ENCODE measurements at regions not wholly inside any gene's neighbourhood (a gene's known extent, or its start where the extent isn't known, plus 50 kb on each side); places are given as distances from the start of the nearest gene placed in this dataset.
"Not testable (repeated sequence)": the region's sequence is repeated elsewhere in the genome, so short reads cannot be mapped to it uniquely, and the experiment has no call there.

DNA sequence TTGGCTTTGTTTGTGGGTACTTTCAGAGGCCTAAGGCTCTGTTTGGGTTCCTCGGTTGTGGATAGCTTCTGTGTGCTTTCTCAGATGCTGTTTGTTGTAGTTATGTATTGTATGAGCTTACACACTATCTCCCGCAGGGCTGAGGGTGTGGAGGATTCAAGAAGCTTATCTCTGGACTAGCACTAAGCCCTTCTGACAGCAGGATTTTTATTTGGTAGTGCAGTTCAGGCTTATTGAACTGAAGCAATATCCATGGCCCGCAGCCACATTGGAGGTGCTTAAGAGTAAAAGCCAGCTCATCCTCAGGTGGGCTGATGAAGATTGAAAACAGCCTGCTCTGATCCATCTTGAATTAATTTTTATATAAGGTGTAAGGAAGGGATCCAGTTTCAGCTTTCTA, 128.2 kb downstream of the RASGEF1B start:
- no peak for DNase-seq (ENCODE audit: low read depth, low spot score)
- Histone ChIP-seq H3K4me3 (ENCODE audit: insufficient read length, low read depth) (no peak overlapping the region), H3K27me3 (ENCODE audit: insufficient read depth, insufficient read length) (no peaks in the 10 kb centered on the region), H3K9me3 (ENCODE audit: insufficient read depth, low read length) (no peaks in the 10 kb centered on the region), H3K9ac (ENCODE audit: insufficient read length, low read depth) (no peak overlapping the region), H3K36me3 (ENCODE audit: insufficient read depth, insufficient read length, low read length) (no peaks in the 10 kb centered on the region), H3K4me1 (ENCODE audit: insufficient read depth, insufficient read length) (no peaks in the 10 kb centered on the region)
- TF ChIP-seq SUZ12 (IDR thresholded peaks at IDR 0.05; ENCODE audit: extremely low read depth, insufficient read depth, insufficient read length) (no peak), YY1 (IDR thresholded peaks at IDR 0.05; ENCODE audit: insufficient read depth, insufficient read length) (no peak)

DNA sequence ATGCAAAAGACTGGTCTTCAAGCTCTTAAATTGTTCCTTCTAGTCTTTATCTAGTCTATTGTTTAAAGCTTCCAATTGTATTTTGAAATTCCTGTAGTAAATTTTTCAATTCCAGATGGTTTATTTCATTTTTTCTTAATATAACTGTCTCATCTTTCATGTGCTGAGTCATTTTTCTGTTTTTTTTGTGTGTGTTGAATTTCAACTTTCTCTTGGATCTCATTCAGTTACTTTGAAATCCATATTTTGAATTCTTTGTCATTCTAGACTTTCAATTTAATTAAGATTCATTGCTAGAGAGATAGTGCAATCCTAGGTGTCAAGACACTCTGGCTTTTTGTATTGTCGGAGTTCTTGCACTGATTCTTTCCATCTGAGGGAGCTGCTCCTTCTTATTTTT, 128.0 kb upstream of the PRKG2 start:
- H3K4me3 ChIP-seq (ENCODE audit: insufficient read length, low read depth): no peak overlapping the region
- no peak for DNase-seq (ENCODE audit: low read depth, low spot score)
- H3K4me1 ChIP-seq (ENCODE audit: insufficient read depth, insufficient read length): no peaks in the 10 kb centered on the region
- no peaks in the 10 kb centered on the region for H3K36me3 ChIP-seq (ENCODE audit: insufficient read depth, insufficient read length, low read length)
- TF ChIP-seq SUZ12 (IDR thresholded peaks at IDR 0.05; ENCODE audit: extremely low read depth, insufficient read depth, insufficient read length) (no peak), YY1 (IDR thresholded peaks at IDR 0.05; ENCODE audit: insufficient read depth, insufficient read length) (no peak), ZNF274 (IDR thresholded peaks at IDR 0.05; ENCODE audit: low read depth, low read length) (no peak)
- H3K27me3 ChIP-seq (ENCODE audit: insufficient read depth, insufficient read length): no peaks in the 10 kb centered on the region
- no peaks in the 10 kb centered on the region for H3K9me3 ChIP-seq (ENCODE audit: insufficient read depth, low read length)
- H3K9ac ChIP-seq (ENCODE audit: insufficient read length, low read depth): no peak overlapping the region

DNA sequence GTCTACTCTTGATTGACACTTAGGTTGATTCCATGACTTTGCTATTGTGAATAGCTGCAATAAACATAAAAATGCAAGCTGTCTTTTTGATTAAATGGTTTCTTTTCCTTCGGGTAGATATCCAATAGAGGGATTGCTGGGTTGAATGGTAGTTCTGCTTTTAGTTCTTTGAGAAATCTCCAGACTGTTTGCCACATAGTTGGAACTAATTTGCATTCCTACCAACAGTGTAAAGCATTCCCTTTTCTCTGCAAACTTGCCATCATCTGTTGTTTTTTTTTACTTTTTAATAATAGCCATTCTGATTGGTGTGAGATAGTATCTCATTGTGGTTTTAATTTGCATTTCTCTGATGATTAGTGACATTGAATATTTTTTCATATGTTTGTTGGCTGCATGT, 122.2 kb upstream of the PRKG2 start:
- Histone ChIP-seq H3K4me3 (ENCODE audit: insufficient read length, low read depth) (no peak overlapping the region), H3K27me3 (ENCODE audit: insufficient read depth, insufficient read length) (no peaks in the 10 kb centered on the region), H3K4me1 (ENCODE audit: insufficient read depth, insufficient read length) (no peaks in the 10 kb centered on the region), H3K36me3 (ENCODE audit: insufficient read depth, insufficient read length, low read length) (no peaks in the 10 kb centered on the region), H3K9ac (ENCODE audit: insufficient read length, low read depth) (no peak overlapping the region), H3K9me3 (ENCODE audit: insufficient read depth, low read length) (no peaks in the 10 kb centered on the region)
- no peak for DNase-seq (ENCODE audit: low read depth, low spot score)
- no peak for TF ChIP-seq YY1 (IDR thresholded peaks at IDR 0.05; ENCODE audit: insufficient read depth, insufficient read length)
- TF ChIP-seq ZNF274 (IDR thresholded peaks at IDR 0.05; ENCODE audit: low read depth, low read length): no peak
- no peak for TF ChIP-seq SUZ12 (IDR thresholded peaks at IDR 0.05; ENCODE audit: extremely low read depth, insufficient read depth, insufficient read length)

DNA sequence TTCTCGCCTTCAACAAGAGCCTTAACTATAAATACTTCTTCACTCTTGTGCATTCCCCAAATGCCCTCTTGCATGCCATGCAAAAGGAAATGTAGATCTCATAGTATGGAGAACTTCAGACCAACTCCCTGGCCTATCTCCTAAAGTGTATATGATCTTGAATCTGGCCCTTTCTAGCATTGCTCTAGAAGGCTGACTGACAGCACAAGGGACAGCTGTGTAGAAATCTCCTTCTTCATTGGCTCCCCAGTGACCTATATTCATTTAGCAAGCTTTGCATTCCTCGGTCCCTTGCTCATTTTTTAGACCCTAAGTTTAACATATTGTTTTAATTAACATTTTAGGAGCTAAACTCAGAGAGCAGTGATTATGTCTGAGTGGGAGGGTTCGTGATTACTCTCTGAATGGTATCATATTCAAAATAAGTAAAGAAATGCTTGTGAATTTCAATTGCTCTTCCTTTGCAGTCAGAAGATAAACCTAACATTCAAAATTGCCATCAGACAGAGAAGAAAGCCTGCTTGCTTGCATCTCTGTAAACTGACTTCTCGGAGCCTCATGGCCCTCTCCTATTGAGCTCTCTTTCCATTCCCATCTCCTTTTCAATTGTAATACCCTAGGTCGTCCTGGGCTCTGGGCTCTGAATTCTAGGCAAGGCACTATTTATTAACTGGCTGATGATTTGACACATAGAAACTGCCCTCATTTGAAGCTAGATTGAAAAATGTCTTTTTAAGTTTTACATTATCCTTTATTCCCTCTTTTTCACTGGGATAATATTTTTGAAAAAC, 120.3 kb upstream of the PRKG2 start:
- Histone ChIP-seq H3K36me3 (ENCODE audit: insufficient read depth, insufficient read length, low read length) (no peaks in the 10 kb centered on the region), H3K9me3 (ENCODE audit: insufficient read depth, low read length) (no peaks in the 10 kb centered on the region), H3K4me3 (ENCODE audit: insufficient read length, low read depth) (no peak overlapping the region), H3K4me1 (ENCODE audit: insufficient read depth, insufficient read length) (no peaks in the 10 kb centered on the region), H3K9ac (ENCODE audit: insufficient read length, low read depth) (no peak overlapping the region), H3K27me3 (ENCODE audit: insufficient read depth, insufficient read length) (no peaks in the 10 kb centered on the region)
- TF ChIP-seq ZNF274 (IDR thresholded peaks at IDR 0.05; ENCODE audit: low read depth, low read length) (no peak), SUZ12 (IDR thresholded peaks at IDR 0.05; ENCODE audit: extremely low read depth, insufficient read depth, insufficient read length) (no peak), YY1 (IDR thresholded peaks at IDR 0.05; ENCODE audit: insufficient read depth, insufficient read length) (no peak)
- no peak for DNase-seq (ENCODE audit: low read depth, low spot score)

DNA sequence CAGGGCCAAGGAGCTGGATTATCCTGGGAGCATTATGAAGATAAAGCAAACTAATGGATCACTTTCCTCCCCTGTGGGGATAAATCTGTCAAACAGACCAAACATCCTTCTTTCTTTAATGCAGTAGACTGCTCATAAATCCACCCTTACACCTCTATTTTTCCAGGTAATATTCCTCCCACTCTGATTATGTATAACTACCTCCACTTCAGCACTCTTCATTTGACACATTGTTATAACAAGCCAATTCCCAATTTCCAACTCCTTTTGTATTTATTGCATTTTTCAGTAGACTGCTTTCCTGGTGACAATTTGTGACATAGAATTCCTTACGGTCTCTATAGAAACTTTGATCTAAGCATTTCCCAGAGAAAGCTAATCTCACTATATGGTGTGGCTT, 115.0 kb upstream of the PRKG2 start:
- Histone ChIP-seq H3K27me3 (ENCODE audit: insufficient read depth, insufficient read length) (no peaks in the 10 kb centered on the region), H3K36me3 (ENCODE audit: insufficient read depth, insufficient read length, low read length) (no peaks in the 10 kb centered on the region), H3K9ac (ENCODE audit: insufficient read length, low read depth) (no peak overlapping the region), H3K4me3 (ENCODE audit: insufficient read length, low read depth) (no peak overlapping the region), H3K4me1 (ENCODE audit: insufficient read depth, insufficient read length) (no peaks in the 10 kb centered on the region), H3K9me3 (ENCODE audit: insufficient read depth, low read length) (no peaks in the 10 kb centered on the region)
- DNase-seq (ENCODE audit: low read depth, low spot score): no peak
- TF ChIP-seq SUZ12 (IDR thresholded peaks at IDR 0.05; ENCODE audit: extremely low read depth, insufficient read depth, insufficient read length): no peak
- TF ChIP-seq YY1 (IDR thresholded peaks at IDR 0.05; ENCODE audit: insufficient read depth, insufficient read length): no peak
- TF ChIP-seq ZNF274 (IDR thresholded peaks at IDR 0.05; ENCODE audit: low read depth, low read length): no peak

DNA sequence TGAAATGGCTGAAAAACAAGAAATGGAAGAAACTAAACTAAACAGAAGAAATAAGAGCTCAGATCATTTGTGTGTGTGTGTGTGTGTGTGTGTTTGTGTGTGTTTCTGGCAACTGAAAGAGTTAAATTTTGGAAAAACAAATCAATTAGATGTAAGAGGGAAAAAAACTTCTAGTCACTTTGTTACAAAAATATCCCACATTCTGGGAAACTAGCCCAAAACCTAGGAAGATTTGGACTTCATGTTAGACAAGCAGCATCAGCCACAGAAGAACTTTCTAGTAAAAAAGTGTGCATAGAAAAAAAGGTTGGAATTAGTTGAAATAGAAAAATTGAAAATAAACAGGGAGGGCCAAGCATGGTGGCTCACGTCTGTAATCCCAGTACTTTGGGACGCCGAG, 111.6 kb upstream of the PRKG2 start:
- Histone ChIP-seq H3K36me3 (ENCODE audit: insufficient read depth, insufficient read length, low read length) (no peaks in the 10 kb centered on the region), H3K9ac (ENCODE audit: insufficient read length, low read depth) (no peak overlapping the region), H3K4me1 (ENCODE audit: insufficient read depth, insufficient read length) (no peaks in the 10 kb centered on the region), H3K27me3 (ENCODE audit: insufficient read depth, insufficient read length) (no peaks in the 10 kb centered on the region), H3K9me3 (ENCODE audit: insufficient read depth, low read length) (no peaks in the 10 kb centered on the region), H3K4me3 (ENCODE audit: insufficient read length, low read depth) (no peak overlapping the region)
- no peak for TF ChIP-seq SUZ12 (IDR thresholded peaks at IDR 0.05; ENCODE audit: extremely low read depth, insufficient read depth, insufficient read length)
- TF ChIP-seq YY1 (IDR thresholded peaks at IDR 0.05; ENCODE audit: insufficient read depth, insufficient read length): no peak
- DNase-seq (ENCODE audit: low read depth, low spot score): no peak

DNA sequence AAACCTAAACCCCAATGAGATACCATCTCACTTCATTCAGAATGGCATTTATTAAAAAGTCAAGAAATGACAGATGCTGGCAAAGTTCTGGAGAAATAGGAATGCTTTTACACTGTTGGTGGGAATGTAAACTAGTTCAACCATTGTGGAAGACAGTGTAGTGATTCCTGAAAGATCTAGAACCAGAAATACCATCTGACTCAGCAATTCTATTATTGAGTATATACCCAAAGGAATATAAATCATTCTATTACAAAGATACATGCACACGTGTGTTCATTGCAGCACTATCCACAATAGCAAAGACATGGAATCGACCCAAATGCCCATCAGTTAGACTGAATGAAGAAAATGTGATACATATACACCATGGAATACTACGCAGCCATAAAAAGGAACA, 109.6 kb upstream of the PRKG2 start:
- not testable (repeated sequence) for H3K4me3 ChIP-seq (ENCODE audit: insufficient read length, low read depth); H3K4me1 ChIP-seq (ENCODE audit: insufficient read depth, insufficient read length); H3K9ac ChIP-seq (ENCODE audit: insufficient read length, low read depth); H3K36me3 ChIP-seq (ENCODE audit: insufficient read depth, insufficient read length, low read length); H3K27me3 ChIP-seq (ENCODE audit: insufficient read depth, insufficient read length); H3K9me3 ChIP-seq (ENCODE audit: insufficient read depth, low read length); DNase-seq (ENCODE audit: low read depth, low spot score)

DNA sequence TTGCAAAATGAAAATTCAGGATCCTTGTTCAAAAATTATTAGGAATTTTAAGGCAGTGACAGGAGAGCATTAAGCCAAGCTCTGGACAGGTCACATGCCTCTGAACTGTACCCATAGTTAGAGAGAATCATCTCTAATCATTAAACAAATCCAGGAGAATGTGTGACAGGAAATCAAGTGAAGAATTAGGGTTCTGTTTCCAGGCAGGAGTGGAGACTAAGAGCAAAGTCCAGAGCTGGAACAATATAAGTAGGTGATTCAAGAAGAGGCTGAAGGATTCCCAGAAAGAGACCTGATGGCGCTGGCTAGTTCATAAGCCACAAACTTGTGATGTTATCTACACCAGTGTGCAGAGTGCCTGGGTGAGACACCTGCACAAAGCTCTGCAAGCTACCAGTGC, 104.6 kb upstream of the PRKG2 start:
- H3K9ac ChIP-seq (ENCODE audit: insufficient read length, low read depth): no peak overlapping the region
- TF ChIP-seq ZNF274 (IDR thresholded peaks at IDR 0.05; ENCODE audit: low read depth, low read length): no peak
- no peak for TF ChIP-seq SUZ12 (IDR thresholded peaks at IDR 0.05; ENCODE audit: extremely low read depth, insufficient read depth, insufficient read length)
- TF ChIP-seq YY1 (IDR thresholded peaks at IDR 0.05; ENCODE audit: insufficient read depth, insufficient read length): no peak
- no peaks in the 10 kb centered on the region for H3K9me3 ChIP-seq (ENCODE audit: insufficient read depth, low read length)
- H3K4me3 ChIP-seq (ENCODE audit: insufficient read length, low read depth): no peak overlapping the region
- no peaks in the 10 kb centered on the region for H3K36me3 ChIP-seq (ENCODE audit: insufficient read depth, insufficient read length, low read length)
- no peaks in the 10 kb centered on the region for H3K4me1 ChIP-seq (ENCODE audit: insufficient read depth, insufficient read length)
- no peaks in the 10 kb centered on the region for H3K27me3 ChIP-seq (ENCODE audit: insufficient read depth, insufficient read length)
- DNase-seq (ENCODE audit: low read depth, low spot score): no peak

Measured in NT2/D1 (cell line).